ENCODE measurements at regions not wholly inside any gene's neighbourhood (a gene's known extent, or its start where the extent isn't known, plus 50 kb on each side); places are given as distances from the start of the nearest gene placed in this dataset.
A peak's percentile ranks its signal among the peaks of the same experiment; 100 is the strongest.

- DNase-seq = no peak
Observed at GRCh38 chr6:132100388-132100990, 149.3 kb upstream of the CCN2 start.

- no peak for DNase-seq
Observed at GRCh38 chr6:132096996-132097395, 145.8 kb upstream of the CCN2 start.

GRCh38 chr6:132096245-132096644 lies 145.1 kb upstream of the CCN2 start:
- DNase-seq = no peak

GRCh38 chr6:132089173-132089572 lies 138.0 kb upstream of the CCN2 start:
- DNase-seq = no peak

GRCh38 chr6:132088150-132088549 lies 137.0 kb upstream of the CCN2 start:
- no peak for DNase-seq

- peak in 2 of 3 donors; percentile 47 to 78 for DNase-seq
Observed at GRCh38 chr6:132087391-132087790, 136.2 kb upstream of the CCN2 start.

GRCh38 chr6:132085731-132086130 lies 134.6 kb upstream of the CCN2 start:
- DNase-seq = no peak

GRCh38 chr6:132084811-132085509 lies 133.8 kb upstream of the CCN2 start:
- DNase-seq = peak in 2 of 3 donors; percentile 24 to 97

- DNase-seq = no peak
Observed at GRCh38 chr6:132082421-132082820, 131.2 kb upstream of the CCN2 start.

- no peak for DNase-seq
Observed at GRCh38 chr6:132081338-132081737, 130.2 kb upstream of the CCN2 start.

GRCh38 chr6:132079286-132079685 lies 128.1 kb upstream of the CCN2 start:
- no peak for DNase-seq

- DNase-seq = no peak
Observed at GRCh38 chr6:132076452-132076851, 125.3 kb upstream of the CCN2 start.

GRCh38 chr6:132072831-132073230 lies 121.7 kb upstream of the CCN2 start:
- DNase-seq = no peak

- no peak for DNase-seq
Observed at GRCh38 chr6:132072271-132072670, 121.1 kb upstream of the CCN2 start.

DNA sequence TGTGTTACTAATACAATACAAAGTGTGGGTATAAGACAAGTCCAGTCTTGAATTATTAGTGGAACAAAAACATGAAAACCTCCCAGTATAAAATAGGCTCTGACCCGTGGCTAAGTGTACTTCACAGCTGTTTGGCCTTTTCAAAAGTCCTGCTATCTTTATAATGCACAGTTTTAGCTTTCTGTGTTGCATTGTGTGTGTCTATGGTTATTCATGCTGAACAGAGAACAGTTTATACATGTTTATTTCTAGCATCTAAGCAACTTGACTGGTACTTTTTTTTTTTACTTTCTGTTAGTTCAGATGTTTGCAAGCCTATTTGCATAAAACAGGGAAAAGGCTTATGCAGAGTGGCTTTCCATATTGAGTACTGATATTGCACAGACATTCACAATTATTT lies 119.2 kb upstream of the CCN2 start:
- DNase-seq = peak in 2 of 3 donors; percentile 42 to 59

DNA sequence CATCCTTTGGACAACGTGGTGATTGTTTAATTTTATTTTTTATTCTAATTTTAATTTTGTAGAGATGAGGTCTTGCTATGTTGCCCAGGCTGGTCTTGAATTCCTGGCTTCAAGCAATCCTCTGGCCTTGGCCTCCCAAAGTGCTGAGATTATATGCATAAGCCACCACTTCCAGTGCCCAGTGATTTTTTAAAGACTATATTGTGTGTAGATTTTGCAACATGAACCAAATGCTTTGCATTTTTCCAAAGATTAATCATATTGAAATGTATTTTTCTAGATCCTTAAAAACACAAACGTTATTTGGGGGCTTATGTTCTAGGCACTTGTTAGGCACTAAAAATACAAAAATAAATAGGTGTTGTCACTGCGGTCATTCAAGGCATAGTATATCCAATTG lies 117.6 kb upstream of the CCN2 start:
- DNase-seq = no peak

- peak in 2 of 3 donors; percentile 41 to 56 for DNase-seq
Observed at GRCh38 chr6:132067286-132067685, 116.1 kb upstream of the CCN2 start.

DNA sequence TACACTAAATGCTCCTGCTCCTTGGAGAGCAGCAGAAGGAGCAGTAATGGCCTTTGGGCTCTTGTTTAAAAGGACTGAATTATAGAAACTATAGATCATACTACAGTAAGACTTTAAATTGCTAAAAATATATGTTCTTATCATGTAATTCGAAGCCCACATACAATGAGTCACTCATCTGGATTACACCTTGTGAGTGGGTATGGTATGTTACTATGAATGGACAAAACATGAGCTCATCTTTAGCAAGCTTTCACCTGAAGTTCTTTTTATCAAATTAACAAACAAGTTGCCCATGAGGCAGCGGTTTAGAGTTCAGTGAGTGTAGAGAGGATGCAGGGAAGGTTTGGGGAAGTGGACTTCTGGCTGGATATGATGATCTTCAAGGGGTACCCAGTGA lies 114.4 kb upstream of the CCN2 start:
- no peak for DNase-seq

- peak in 1 of 3 donors; percentile 59 for DNase-seq
Observed at GRCh38 chr6:132063738-132064137, 112.6 kb upstream of the CCN2 start.

- peak in 2 of 3 donors; percentile 47 to 49 for DNase-seq
Observed at GRCh38 chr6:132063204-132063603, 112.0 kb upstream of the CCN2 start.

- no peak for DNase-seq
Observed at GRCh38 chr6:132062626-132063025, 111.5 kb upstream of the CCN2 start.

GRCh38 chr6:132061381-132061780 lies 110.2 kb upstream of the CCN2 start:
- DNase-seq = no peak

DNA sequence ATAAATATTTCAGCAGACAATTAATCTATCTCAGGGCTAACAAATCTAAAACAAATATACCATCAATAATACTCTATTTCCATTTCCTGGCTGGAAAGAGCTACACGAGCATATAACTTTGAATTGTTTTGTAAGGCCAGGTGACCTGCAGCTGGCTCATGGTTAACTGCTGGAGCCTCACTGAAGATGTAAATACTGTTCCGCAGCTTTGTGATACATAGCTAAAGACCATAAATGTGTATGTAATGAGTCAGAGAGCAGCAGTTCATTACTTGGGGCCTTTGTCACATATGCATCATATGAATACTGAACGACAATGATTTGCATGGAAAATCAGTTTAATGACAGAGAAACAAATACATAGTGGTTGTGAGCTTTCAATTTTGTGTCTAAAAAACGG lies 109.4 kb upstream of the CCN2 start:
- peak in 1 of 3 donors; percentile 77 for DNase-seq

GRCh38 chr6:132058975-132059374 lies 107.8 kb upstream of the CCN2 start:
- peak in 2 of 3 donors; percentile 32 to 79 for DNase-seq
